GM10266 (cell line): ENCODE measurements at regions not wholly inside any gene's neighbourhood (a gene's known extent, or its start where the extent isn't known, plus 50 kb on each side); places are given as distances from the start of the nearest gene placed in this dataset.
A peak's percentile ranks its signal among the peaks of the same experiment; 100 is the strongest.
"Not testable (repeated sequence)": the region's sequence is repeated elsewhere in the genome, so short reads cannot be mapped to it uniquely, and the experiment has no call there.

Source experiments
- DNase-seq: peaks from one replicate; pipeline ENCODE4 v3.0.0; 2012; ENCODE audit errors: extremely low spot score
- CTCF ChIP-seq: IDR thresholded peaks from 2 replicates; pipeline ENCODE4 v1.5.1; 2012; ENCODE audit warnings: mild to moderate bottlenecking, low read depth; ENCODE audit not compliant: control insufficient read depth, insufficient read depth; ENCODE audit errors: missing control alignments

GRCh38 chr3:66933233-66933632 is 64.9 kb upstream of the KBTBD8 start:
- TF ChIP-seq CTCF = no peak
- no peak for DNase-seq

DNA sequence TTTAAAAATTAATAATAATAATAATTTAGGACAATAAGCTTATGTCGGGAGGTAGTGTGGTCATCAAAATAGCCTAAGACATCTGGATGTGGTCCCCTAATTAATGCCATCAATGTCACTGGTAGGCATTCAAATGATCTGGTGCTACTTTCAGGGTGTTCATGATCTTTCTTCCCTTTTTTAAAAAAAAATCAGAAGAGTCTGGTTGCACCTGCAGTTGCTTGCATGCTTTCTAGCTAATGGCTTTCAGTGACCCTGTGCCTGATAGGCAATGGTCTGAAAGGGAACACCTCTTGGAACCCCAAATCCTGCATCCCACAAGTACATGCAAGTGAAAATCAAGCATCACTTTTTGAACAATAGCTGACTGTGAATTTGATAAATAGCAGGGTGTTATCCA is 64.1 kb upstream of the KBTBD8 start:
- DNase-seq = no peak
- TF ChIP-seq CTCF = no peak

DNA sequence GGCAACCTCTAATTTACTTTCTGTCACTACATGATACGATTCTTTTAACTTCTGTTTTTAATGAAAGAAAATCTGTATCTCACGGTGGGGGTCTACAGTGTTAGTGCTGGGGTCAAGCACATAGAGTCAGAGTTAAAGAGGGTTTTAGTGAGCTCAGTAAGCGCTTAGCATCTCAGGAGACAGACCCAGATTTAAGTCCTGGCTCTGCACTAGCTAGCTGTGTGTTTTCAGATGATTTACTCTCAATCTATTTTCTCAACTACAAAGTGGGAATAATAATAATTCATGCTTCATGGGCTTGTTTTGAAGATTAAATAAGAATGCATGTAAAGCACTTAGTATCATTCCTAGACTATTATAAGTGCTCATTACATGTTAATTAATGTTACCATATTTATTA is 63.4 kb upstream of the KBTBD8 start:
- DNase-seq = no peak
- TF ChIP-seq CTCF = no peak

- not testable (repeated sequence) for DNase-seq
These were observed 61.1 kb upstream of the KBTBD8 start for GRCh38 chr3:66937041-66937440.

GRCh38 chr3:66938338-66938963 is 59.7 kb upstream of the KBTBD8 start:
- peak; percentile 26 for DNase-seq
- TF ChIP-seq CTCF = peak; percentile 71

DNA sequence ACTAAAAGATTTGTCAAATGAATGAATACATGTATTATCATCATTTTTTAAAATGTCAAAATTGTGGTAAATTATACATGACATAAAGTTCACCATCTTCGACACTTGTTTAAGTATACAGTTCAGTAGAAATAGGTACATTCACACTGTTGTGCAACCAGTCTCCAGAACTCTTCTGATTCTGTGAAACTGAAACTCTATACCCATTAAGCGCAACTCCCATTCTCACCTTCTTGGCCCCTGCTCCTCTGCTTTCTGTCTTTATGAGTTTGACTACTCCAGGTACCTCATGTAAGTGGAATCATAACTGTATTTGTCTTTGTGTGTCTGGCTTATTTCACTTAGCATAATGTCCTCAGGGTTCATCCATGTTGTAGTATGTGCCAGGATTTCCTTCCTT is 50.1 kb upstream of the KBTBD8 start:
- no peak for DNase-seq
- TF ChIP-seq CTCF = no peak
